ENCODE measurements at regions not wholly inside any gene's neighbourhood (a gene's known extent, or its start where the extent isn't known, plus 50 kb on each side); places are given as distances from the start of the nearest gene placed in this dataset.

- DNase-seq, result no peak
Measured at GRCh38 chr2:21254170-21254965, 130.6 kb downstream of the TDRD15 start.

DNA sequence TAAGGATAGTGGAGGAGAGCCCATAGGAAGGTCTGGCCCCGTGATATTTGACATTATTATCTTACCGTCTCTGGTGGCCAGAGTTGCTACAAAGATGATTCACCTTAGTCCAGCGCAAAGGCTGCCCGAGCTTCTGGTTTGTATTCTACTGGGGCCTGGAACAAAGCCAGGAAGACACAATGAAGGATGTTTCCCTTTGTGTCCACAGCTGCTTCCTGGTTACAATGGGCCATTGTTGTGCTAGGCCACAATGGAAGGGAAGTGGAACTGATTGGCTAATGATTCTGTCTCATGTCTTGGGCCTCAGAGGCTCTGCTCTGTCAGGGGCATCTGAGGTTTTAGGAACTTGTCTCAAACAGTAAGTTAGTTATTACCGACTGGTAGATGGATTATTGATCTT, 132.2 kb downstream of the TDRD15 start:
- no peak for DNase-seq

GRCh38 chr2:21257621-21258020, 133.9 kb downstream of the TDRD15 start:
- DNase-seq, result no peak

- DNase-seq, result no peak
Measured at GRCh38 chr2:21258082-21258481, 134.3 kb downstream of the TDRD15 start.

- no peak for DNase-seq
Measured at GRCh38 chr2:21260311-21260710, 136.5 kb downstream of the TDRD15 start.

GRCh38 chr2:21261591-21261990, 137.8 kb downstream of the TDRD15 start:
- no peak for DNase-seq

DNA sequence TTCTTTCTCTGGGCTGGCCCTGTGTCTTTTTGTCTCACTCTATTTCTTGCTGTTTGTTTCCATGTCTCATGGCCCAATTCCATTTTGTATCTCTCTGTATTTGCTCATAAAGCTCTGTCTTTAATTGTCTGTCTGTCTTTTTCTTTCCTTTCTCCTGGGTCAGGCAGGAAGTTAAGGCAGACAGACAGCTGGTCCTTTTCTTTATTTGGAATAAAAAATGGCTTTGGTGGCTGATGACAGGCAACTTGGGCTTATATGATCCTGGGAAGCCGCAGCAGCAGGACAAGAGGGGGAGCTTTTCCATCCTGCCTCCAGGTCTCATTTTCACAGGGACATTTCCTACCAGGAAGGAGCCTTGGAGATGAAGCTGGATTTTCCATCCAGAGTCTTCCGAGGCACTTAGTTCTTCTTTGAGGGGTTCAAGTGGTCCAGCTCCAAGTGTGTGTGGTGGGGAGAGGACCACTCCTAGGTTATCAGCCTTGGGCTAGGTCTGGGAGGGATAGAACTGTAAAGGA, 138.7 kb downstream of the TDRD15 start:
- DNase-seq, result no peak

DNA sequence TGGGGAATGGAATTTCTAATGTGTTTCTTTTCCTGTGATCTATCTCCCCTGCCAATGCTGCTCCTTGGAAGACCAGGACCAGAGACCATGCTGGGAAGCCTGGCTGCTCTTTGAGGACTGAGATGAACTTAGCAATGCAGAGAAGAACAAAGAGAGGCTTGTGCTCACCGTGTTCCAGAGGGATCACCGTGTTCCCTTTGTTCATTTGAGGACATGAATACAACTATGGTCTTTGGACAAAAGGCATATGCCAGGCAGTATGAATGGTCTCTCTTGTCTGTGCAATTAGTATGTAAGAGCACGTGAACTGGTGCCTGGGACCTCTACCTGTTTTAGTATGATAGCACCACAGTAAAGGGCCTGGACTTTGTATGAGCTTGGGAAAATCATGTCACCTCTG, 139.9 kb downstream of the TDRD15 start:
- DNase-seq, result no peak

- no peak for DNase-seq
Measured at GRCh38 chr2:21265752-21266151, 142.0 kb downstream of the TDRD15 start.

- no peak for DNase-seq
Measured at GRCh38 chr2:21267232-21267835, 143.6 kb downstream of the TDRD15 start.

GRCh38 chr2:21268197-21268877, 144.6 kb downstream of the TDRD15 start:
- no peak for DNase-seq

- no peak for DNase-seq
Measured at GRCh38 chr2:21268878-21269224, 145.1 kb downstream of the TDRD15 start.

DNA sequence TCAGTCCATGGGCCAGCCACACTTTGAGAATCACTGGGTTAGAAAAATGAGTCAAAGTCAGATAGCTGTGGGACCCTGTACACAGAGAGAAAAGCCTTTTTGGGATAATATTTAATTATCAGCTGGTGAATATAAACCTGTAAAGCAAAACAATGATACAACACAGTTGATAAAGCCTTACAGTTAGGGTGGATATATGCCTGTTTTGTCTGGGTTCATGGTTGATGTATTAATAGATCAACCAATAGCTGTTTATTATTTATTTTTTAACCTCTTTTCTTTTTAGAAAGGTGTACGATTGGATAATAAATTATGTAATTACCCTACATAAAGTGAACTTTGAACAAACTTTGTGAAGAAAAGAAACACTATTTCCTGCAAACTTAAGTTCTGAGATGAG, 145.6 kb downstream of the TDRD15 start:
- no peak for DNase-seq

DNA sequence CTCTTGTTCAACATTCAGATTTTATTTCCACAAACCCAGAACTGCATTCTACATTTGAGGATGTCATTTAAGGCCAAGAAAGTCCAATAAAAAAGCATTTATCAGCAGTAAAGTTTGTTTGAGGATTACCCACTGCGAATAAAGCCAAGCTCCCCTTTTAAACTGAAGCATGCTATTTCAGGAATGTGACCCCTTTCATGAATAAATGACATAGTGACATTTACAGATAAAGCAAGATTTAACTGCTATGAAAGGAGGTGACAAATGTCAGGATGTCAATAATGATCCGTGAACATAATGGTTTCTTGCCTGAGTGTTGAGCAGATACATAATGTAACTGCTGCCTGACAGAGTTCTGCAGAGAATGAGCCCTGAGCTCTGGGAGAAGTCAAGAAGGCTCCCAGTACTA, 146.3 kb downstream of the TDRD15 start:
- no peak for DNase-seq

GRCh38 chr2:21270708-21271122, 146.9 kb downstream of the TDRD15 start:
- DNase-seq, result no peak

GRCh38 chr2:21276163-21276562, 152.4 kb downstream of the TDRD15 start:
- no peak for DNase-seq

GRCh38 chr2:21277068-21278056, 153.6 kb downstream of the TDRD15 start:
- DNase-seq, result no peak

DNA sequence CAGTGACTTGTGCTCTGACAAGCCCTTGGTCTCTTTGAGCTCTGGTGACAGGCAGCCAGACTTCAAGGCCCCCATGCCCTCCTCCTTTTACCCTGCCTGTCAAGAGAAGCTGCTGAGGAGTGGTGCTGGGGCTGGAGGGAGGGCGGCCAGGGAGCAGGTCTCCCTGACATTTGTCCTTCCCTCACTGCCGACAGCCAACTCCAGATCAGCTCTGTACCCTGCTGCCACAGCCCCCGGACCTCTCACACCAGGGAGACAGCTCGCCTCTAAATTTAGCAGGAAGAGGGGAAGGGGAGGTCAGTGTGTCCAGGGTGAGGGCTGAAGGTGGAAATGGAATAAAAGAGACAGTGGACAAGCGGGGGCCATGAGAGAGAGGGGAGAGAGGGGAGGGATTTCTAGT, 155.8 kb downstream of the TDRD15 start:
- DNase-seq, result no peak

DNA sequence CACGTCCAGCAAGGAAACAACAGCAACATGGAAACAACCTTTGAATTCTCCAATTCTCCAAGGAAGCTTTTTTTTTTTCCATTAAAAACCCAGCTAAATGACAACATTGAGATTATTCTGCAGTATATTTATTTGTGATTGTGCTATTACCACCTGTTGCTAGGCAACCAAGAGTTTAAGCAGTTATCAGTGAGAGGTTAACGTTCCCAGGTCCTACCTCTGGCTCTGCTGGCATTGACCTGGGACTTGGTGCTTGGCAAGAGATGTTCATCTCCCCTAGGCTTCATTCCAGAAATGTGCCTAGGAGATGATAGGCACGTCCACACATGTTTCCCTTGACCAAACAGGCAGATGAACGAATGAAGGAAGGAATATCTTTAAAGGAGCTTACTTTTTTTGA, 157.0 kb downstream of the TDRD15 start:
- no peak for DNase-seq

- no peak for DNase-seq
Measured at GRCh38 chr2:21281384-21281783, 157.6 kb downstream of the TDRD15 start.

- DNase-seq, result no peak
Measured at GRCh38 chr2:21281791-21282514, 158.2 kb downstream of the TDRD15 start.

DNA sequence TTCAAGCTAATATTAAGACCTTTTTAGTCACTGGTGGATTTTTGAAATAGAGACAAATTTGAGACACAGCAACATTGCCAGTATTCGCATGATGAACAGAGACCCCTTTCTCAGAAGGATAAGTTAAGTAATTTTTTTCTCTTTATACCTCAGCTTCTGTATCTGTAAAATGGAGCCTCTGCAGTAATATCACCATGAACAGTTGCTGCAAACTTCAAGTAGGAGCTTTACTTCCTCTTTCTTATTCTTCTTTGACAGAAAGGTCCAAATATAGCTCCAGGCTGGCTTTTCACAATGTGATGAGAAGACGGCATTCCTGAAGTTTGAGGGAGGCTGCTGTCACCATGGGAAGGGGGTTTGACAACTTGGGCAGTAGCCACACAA, 158.7 kb downstream of the TDRD15 start:
- no peak for DNase-seq
